NOMO-1 treated with DMSO at 0.1 percent for 48 hours (cell line): ENCODE measurements at regions not wholly inside any gene's neighbourhood (a gene's known extent, or its start where the extent isn't known, plus 50 kb on each side); places are given as distances from the start of the nearest gene placed in this dataset.

Experiments
- DNase-seq: peaks from one replicate; lab custom pipeline; 2025; ENCODE audit not compliant: unreplicated experiment; lab: John Stamatoyannopoulos, UW

- DNase-seq, result no peak
Measured at GRCh38 chr15:69652751-69653305, 200.2 kb downstream of the RPLP1 start.

- no peak for DNase-seq
Measured at GRCh38 chr15:69653306-69653705, 200.7 kb downstream of the RPLP1 start.

GRCh38 chr15:69653846-69654245 is 201.2 kb downstream of the RPLP1 start:
- no peak for DNase-seq

GRCh38 chr15:69656271-69657030 is 203.8 kb downstream of the RPLP1 start:
- DNase-seq, result no peak

GRCh38 chr15:69657626-69658025 is 205.0 kb downstream of the RPLP1 start:
- DNase-seq, result no peak

GRCh38 chr15:69658411-69658945 is 205.9 kb downstream of the RPLP1 start:
- DNase-seq, result no peak

GRCh38 chr15:69659454-69660050 is 206.9 kb downstream of the RPLP1 start:
- no peak for DNase-seq

GRCh38 chr15:69660114-69660513 is 207.5 kb downstream of the RPLP1 start:
- no peak for DNase-seq

GRCh38 chr15:69660658-69661405 is 208.2 kb downstream of the RPLP1 start:
- DNase-seq, result peak; percentile 72

- no peak for DNase-seq
Measured at GRCh38 chr15:69661446-69661845, 208.8 kb downstream of the RPLP1 start.

GRCh38 chr15:69661871-69662644 is 209.4 kb downstream of the RPLP1 start:
- DNase-seq, result no peak

GRCh38 chr15:69662645-69663000 is 210.0 kb downstream of the RPLP1 start:
- no peak for DNase-seq

- DNase-seq, result no peak
Measured at GRCh38 chr15:69663441-69663840, 210.8 kb downstream of the RPLP1 start.

- no peak for DNase-seq
Measured at GRCh38 chr15:69663982-69664381, 211.4 kb downstream of the RPLP1 start.

- no peak for DNase-seq
Measured at GRCh38 chr15:69664572-69665571, 212.3 kb downstream of the RPLP1 start.

GRCh38 chr15:69665641-69666111 is 213.1 kb downstream of the RPLP1 start:
- no peak for DNase-seq

- peak; percentile 39 for DNase-seq
Measured at GRCh38 chr15:69666441-69666882, 213.8 kb downstream of the RPLP1 start.

GRCh38 chr15:69666921-69667811 is 214.5 kb downstream of the RPLP1 start:
- DNase-seq, result peak; percentile 92
